ENCODE measurements at regions not wholly inside any gene's neighbourhood (a gene's known extent, or its start where the extent isn't known, plus 50 kb on each side); places are given as distances from the start of the nearest gene placed in this dataset.

DNA sequence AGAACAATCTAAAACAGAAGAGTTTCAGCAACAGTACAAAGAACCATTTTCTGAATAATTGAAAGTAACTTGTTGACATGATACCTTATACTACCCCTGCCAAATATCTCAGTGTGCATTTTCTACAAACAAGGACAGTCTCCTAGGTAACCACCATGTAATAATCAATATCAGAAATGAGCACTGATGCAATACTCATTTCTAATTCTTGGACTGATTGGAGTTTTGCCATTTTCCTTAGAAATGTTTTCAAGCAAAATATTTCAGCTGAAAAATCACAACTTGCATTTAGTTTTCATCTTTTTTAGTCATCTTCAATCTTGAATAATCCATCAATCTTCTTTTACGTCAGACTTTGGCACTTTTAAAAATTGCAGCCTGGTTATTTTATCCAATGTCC, 420.2 kb downstream of the CDC14C start:
- POLR2A ChIA-PET, result no interaction called here

GRCh38 chr7:49346195-49346899, 422.0 kb downstream of the CDC14C start:
- POLR2A ChIA-PET, result no interaction called here
- CTCF ChIA-PET, result no interaction called here

More for the DNA sequence above, 420.2 kb downstream of the CDC14C start:
- CTCF ChIA-PET, result no interaction called here

- POLR2A ChIA-PET, result no interaction called here
Observed at GRCh38 chr7:49367072-49367471, 406.4 kb upstream of the VWC2 start.

GRCh38 chr7:49371771-49372170, 401.7 kb upstream of the VWC2 start:
- ChIA-PET POLR2A (no interaction called here), CTCF (no interaction called here)

More at GRCh38 chr7:49367072-49367471, 406.4 kb upstream of the VWC2 start:
- CTCF ChIA-PET, result no interaction called here

- ChIA-PET CTCF (no interaction called here), POLR2A (no interaction called here)
Observed at GRCh38 chr7:49376817-49377375, 396.5 kb upstream of the VWC2 start.

DNA sequence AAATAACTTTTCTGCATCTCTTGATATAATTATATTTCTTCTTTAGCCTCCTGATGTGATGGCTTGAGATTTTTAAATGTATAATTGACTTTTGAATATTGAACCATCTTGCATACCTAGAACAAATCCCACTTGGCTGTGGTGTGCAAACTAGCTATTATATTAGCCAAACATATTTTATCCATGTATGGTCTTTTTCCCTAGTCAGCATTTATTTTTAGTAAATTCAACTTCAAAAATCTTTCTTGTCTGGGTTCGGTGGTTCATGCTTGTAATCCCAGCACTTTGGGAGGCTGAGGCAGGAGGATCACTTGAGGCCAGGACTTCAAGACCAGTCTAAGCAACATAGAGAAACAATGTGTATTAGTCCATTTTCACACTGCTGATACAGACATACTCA, 386.6 kb upstream of the VWC2 start:
- ChIA-PET CTCF (no interaction called here), POLR2A (no interaction called here)

GRCh38 chr7:49389871-49390479, 383.5 kb upstream of the VWC2 start:
- CTCF ChIA-PET, result no interaction called here
- POLR2A ChIA-PET, result no interaction called here

- POLR2A ChIA-PET, result no interaction called here
- CTCF ChIA-PET, result no interaction called here
Observed at GRCh38 chr7:49396229-49396628, 377.2 kb upstream of the VWC2 start.

DNA sequence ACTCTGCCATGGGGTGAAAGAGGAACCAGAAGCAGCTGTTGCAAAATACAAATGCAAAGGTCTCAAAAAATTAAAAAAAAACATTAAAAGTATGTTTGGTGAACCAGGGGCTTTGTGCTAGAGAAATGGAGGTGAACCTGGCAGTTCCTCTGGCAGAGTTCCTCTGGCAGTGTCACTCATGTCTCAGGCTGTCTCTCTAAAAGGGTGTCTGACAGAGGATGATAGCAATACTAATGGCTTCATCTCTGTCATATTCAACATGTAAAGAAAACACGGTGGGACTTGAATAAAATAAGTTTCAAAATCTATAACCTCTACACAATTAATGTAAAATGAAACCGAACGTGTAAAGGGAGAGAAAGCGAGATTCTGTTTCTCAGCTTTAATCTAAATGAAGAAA, 375.7 kb upstream of the VWC2 start:
- ChIA-PET POLR2A (no interaction called here), CTCF (no interaction called here)

GRCh38 chr7:49398236-49398635, 375.2 kb upstream of the VWC2 start:
- ChIA-PET POLR2A (no interaction called here), CTCF (no interaction called here)

DNA sequence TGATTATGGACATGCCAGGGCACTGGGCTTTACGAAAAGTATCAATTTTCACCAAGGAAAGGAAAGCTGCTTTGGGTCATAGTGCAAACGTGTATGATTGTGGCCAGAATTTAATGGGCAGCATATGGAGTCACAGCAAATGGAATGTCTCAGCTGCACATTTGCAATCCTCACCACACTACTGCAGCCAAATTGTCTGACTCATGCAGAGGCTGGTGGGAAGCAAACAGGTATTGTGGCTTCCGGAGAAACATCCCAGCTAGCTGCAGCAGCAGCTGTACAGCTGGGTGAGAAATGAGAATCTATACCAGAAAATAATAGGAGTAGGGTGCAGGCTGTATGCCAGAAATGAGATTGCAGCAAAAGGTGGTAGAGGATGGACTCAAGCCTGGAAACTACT, 374.7 kb upstream of the VWC2 start:
- ChIA-PET CTCF (no interaction called here), POLR2A (no interaction called here)

DNA sequence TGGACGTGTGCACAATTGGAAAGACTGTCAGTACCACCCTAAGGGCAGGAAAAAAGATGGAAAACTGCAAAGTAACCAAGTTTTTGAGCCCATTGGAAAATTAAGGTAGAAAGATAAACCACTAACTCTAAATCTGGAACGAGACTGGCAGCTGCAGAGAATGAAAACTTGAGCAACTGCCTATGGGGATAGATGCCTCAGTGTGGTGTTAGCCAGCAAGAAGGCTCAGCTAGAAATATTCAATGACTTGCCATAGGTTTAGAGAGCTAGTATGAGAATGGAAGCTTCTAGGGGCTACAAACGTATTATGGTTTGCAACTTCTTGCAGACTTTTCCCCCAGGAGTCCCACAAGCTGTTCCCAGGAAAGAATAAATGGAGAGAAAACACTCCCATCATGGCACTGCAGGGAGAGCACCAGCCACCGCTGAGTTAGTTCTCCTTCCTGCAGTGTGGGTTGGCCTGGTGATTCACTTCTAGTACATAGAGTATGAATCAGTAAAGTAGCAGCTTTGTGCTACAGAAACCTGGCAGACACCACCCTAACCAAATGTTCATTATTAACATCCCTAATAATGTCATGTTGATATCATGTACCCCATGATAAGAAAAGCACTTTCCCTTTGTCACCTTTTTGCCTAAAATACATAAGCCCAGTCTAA, 372.4 kb upstream of the VWC2 start:
- CTCF ChIA-PET, result no interaction called here
- POLR2A ChIA-PET, result no interaction called here

DNA sequence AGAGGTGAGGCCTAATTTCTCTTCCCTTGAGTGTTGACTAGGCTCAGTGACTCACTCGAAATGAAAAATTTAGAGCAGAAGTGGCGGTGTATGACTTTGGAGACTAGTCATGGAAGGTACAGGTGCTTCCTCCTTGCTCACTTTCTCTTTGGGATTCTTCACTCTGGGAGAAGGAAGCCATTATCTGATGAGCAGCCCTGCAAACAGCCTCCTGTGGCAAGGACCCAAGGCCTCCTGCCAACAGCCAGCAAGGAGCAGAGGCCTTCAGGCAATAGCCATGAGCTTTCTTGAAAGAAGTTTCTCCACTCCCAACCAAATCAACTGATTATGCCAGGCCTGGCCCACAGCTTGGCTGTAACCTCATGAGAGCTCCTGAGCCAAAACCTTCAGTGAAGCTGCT, 369.6 kb upstream of the VWC2 start:
- POLR2A ChIA-PET, result no interaction called here
- CTCF ChIA-PET, result no interaction called here

GRCh38 chr7:49407205-49407604, 366.2 kb upstream of the VWC2 start:
- POLR2A ChIA-PET, result no interaction called here
- CTCF ChIA-PET, result no interaction called here

- CTCF ChIA-PET, result no interaction called here
- POLR2A ChIA-PET, result no interaction called here
Observed at GRCh38 chr7:49417034-49417433, 356.4 kb upstream of the VWC2 start.

GRCh38 chr7:49418963-49419362, 354.5 kb upstream of the VWC2 start:
- CTCF ChIA-PET, result no interaction called here

GRCh38 chr7:49422564-49422963, 350.9 kb upstream of the VWC2 start:
- CTCF ChIA-PET, result no interaction called here
- POLR2A ChIA-PET, result no interaction called here

More at GRCh38 chr7:49418963-49419362, 354.5 kb upstream of the VWC2 start:
- POLR2A ChIA-PET, result no interaction called here

DNA sequence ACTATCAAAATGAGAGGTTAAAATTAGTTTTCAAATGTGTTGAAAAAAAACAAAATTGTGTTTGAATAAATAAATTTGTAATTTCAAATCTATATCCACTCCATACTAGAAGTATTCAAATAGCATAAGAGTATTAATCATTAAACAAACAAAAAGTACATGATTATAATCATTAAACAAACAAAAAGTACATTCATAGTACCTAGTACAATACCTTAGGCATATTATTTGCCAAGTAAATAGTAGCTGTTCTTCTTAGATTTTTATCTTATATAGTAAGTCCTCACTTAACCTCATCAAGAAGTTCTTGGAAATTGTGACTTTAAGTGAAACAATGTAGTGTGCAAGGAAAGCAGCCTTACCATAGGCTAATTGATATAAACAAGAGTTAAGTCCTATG, 349.3 kb upstream of the VWC2 start:
- POLR2A ChIA-PET, result no interaction called here
- CTCF ChIA-PET, result no interaction called here

DNA sequence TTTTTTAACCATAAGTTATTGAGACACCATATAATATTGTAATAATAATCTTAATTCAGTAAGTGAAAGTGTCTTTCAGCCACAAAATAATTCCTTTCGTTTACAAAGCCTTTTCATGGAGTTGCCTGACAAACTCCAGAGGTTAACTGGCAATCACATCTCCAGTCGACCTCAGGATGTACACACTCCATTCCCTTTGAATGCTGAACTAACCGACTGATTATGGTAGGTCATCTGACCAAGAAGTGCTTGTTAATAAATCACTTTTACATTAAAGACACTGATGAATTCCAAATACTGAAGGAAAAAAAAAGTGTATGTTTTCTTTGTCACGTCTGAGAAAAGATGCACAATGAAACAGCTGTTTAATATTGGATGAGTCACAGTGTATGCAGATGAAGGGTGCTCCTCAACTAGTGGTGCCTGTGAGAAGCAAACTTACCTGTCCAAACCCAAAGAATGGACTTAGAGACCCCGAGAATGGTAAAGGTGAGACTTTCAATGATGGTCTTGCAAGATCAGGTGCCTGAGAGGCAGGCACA, 348.1 kb upstream of the VWC2 start:
- ChIA-PET POLR2A (no interaction called here), CTCF (no interaction called here)

DNA sequence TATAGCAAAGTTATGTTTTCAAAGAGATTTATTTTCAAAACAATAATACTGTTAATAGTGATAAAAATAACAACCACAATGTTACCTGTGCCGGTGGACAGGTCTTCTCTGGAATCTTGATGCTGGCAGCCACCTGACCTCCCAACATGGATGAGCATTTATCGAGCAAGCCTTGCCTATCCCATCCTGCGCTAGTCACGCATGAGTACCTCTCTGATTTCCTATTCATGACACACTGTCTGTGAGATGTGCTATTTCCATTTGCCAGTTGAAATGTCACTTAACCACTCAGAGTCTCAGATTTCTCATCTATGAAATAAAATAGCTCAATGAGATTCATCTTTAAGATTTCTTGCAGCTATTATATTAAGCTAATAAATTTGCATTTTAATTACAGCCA, 341.2 kb upstream of the VWC2 start:
- ChIA-PET POLR2A (no interaction called here), CTCF (no interaction called here)

GRCh38 chr7:49433794-49434193, 339.6 kb upstream of the VWC2 start:
- ChIA-PET POLR2A (no interaction called here), CTCF (no interaction called here)
